Stimulated activated CD8-positive, alpha-beta memory T cell treated with anti-CD3 and anti-CD28 coated beads, Interleukin-12 subunit alpha, Interleukin-12 subunit beta, amount 100 ng/mL, for 24 hours (primary cell): ENCODE measurements at regions not wholly inside any gene's neighbourhood (a gene's known extent, or its start where the extent isn't known, plus 50 kb on each side); places are given as distances from the start of the nearest gene placed in this dataset.
A peak's percentile ranks its signal among the peaks of the same experiment; 100 is the strongest.
"Not testable (repeated sequence)": the region's sequence is repeated elsewhere in the genome, so short reads cannot be mapped to it uniquely, and the experiment has no call there.

Experiments used
- DNase-seq: peaks from one replicate; pipeline ENCODE4 v3.0.0-alpha.2; 2020; ENCODE audit errors: extremely low read depth

GRCh38 chr20:30295967-30296366 is 961.5 kb upstream of the DEFB115 start:
- not testable (repeated sequence) for DNase-seq

DNA sequence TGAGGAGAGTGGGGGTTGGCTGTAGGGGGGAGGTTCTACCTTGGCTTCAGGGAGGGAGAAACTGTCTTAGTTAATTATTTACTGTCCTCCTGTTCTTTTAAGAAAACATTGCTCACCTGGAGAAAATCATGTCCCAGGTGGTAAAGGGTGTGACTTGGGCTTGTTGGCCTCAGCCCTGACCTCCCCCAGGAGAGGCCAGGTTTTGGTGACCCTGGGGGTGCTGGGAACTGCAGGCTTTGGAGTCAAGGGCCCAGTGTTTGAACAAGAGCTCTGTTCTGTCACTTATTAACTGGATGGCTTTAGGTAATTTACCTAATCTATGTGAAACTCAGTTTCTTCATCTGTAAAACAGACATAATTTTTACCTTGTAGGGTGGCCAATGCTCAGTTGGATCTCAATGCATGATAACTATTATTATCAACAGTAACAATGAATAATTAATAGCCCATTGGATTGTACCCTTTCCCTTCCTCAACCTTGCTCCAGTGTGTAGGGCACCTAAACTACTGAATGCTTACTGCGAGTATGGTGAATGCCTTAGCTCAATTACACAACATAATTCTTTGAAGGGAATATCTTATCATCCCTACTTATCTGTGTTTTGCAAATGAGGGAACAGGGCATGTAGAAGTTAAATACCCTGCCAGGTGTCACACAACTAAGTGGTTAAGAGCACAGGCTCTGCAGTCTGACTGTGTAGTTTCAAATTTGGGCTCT is 959.4 kb upstream of the DEFB115 start:
- not testable (repeated sequence) for DNase-seq

- DNase-seq = not testable (repeated sequence)
Observed at GRCh38 chr20:30300220-30300642, 957.2 kb upstream of the DEFB115 start.

DNA sequence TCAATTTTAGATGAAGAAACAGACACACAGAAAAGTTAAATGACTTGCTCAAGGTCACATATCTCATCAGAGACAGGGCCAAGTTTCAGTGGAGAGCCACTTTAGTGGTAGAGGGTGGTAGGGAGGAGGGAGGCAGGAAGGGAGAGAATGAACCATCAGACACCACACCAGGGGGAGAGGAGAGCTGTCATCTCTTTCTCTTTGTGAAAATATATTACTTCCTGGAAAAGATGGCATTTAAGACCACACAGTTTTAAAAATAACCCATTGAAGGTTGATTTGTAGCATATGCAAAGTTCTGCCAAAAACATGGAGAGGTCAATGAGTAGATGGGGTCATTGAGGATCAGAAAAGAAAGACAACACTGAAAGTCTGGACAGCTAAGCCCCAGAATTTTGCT is 954.7 kb upstream of the DEFB115 start:
- not testable (repeated sequence) for DNase-seq

DNA sequence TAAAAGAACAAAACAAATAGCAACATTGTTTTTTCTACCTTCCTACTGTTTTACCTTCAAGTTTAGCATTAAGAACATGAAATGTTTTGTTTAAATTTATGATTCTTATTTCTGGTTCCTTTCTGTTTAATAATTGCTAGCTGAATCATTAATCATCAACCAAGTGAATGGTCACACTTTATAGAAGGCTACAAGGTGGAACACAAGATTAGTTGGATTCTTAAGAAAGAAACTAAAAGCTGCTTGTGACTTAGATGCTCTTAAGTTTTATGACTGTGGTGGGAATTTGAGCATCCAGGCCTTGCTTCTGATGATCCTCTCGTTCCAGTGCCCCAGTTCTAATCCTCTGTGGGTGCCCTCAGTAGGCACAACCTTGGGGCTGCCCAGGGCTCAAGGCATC is 947.5 kb upstream of the DEFB115 start:
- not testable (repeated sequence) for DNase-seq

DNA sequence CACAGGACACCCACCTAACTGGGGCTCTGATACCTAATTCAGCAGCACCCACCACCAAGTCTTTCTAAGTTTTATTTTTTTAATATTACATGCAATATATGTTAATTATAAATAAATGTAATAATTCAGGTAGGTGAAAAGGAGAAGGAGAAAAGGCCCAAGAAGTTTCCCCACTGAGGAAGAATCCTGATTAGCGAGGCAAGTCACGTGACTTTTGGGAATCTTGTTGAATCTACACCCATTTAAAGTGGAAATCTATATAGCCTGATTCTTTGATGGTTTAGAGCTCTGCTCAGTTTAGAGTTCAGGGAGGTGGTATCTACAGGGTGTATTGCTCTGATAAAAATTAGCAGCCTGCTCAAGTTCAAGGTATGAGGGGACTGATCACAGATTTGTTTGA is 947.1 kb upstream of the DEFB115 start:
- DNase-seq = not testable (repeated sequence)

GRCh38 chr20:30312220-30312619 is 945.2 kb upstream of the DEFB115 start:
- not testable (repeated sequence) for DNase-seq

DNA sequence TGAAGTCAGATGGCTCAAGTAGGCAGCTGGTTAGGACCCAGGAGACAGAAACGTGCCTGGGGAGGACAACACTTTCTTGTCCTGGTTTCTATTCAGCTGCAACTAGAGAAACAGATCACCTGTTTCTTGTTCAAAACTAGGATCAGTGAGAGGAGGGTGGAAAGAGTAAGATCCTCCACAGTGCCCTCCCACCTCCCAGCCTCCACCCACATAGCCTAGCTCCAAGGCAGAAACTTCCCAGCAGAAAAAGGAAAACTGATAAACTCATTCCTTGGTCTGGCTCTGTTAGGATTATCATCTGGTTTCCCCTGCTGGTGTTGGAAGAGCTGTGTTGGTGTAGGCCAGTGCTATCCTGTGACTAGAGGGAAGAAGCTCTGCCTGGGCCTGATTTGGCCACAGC is 943.8 kb upstream of the DEFB115 start:
- not testable (repeated sequence) for DNase-seq

DNA sequence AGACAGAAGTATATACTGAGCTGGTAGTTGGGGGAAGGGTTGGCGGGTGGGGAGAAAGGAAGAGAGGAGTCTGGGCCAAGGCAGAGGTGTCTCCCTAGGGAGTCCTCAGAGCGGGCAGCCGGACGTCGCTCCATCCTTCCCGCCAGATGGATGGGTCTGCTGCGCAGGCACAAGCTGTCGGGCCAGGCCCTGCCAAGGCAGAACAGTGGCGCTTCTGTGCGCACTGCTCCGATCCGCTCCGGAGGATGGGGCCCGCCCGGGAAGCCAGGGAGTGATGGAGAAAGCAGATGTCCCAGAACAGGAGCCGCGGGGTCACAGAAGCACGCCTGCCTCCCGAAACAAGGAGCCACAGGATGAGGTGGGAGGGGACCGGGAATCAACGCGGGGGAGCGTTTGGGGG is 941.4 kb upstream of the DEFB115 start:
- not testable (repeated sequence) for DNase-seq

DNA sequence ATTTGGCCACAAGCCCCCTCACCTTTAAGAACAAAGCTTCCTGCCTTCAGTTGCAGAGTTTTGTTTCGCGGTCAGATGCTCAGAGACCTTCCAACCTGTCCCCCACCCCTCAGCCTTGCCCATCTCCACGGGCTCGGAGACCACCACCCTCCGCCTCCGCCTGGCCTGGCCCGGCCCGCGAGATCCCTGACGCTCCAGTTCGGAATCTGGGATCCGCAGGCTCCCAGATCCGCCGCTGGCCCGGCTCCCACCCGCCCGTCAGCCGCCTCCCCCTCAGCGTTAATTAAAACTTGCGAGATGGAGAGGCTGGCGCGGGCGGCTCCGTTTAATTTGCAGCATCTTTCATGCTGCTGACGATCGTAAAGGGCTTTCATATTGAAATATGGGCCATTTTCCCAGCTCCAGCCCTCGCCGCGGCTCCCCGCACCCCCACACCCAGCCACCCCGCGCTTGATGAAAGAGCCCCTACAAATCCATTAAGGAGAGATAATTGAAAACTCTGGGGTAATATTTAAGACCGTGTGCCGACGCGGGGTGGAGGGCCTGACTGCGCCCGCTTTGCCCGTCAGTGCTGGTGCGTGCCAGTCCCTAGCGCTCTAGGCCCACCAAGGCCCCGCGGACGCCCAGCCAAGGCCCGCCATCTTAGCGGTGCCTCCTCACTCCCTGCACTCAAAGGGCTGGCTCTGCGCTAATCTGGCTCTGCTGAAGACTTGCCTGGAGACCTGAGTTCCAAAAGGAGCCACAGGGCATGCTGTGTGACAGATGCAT is 940.7 kb upstream of the DEFB115 start:
- DNase-seq = not testable (repeated sequence)

GRCh38 chr20:30333744-30334143 is 923.7 kb upstream of the DEFB115 start:
- not testable (repeated sequence) for DNase-seq

DNA sequence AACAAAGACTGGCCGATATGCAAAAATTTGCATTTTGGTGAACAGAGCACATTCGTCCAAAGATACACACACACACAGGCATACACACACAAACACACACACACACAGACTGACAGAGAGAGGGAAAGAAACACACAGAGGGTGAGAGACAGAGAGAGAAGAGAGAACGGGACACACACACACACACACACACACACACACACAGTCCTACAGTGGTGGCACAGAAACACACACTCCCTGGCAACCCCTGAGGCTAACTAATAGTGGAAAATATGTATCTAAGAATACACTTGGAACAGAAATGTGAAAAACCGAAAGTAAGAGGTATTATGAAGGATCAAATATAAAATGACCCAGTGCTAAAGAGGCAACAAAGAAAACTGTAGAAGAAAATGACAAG is 919.9 kb upstream of the DEFB115 start:
- not testable (repeated sequence) for DNase-seq

DNA sequence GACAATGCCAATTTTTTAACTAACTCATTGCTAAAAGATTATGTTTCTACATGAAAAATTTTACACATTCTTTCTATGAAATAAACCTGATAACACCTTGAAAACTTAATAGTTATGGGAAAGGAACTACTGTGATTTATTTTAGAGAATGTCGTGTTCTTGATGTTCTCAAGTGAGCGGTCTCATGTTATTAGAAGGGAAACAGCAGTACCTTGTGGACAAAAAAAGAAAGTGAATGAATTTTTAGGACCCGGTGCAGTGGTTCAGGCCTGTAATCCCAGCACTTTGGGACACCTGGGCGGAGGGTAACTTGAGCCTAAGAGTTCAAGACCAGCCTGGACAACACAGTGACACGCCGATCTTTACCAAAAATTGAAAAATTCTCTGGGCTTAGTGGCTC is 908.5 kb upstream of the DEFB115 start:
- not testable (repeated sequence) for DNase-seq

DNA sequence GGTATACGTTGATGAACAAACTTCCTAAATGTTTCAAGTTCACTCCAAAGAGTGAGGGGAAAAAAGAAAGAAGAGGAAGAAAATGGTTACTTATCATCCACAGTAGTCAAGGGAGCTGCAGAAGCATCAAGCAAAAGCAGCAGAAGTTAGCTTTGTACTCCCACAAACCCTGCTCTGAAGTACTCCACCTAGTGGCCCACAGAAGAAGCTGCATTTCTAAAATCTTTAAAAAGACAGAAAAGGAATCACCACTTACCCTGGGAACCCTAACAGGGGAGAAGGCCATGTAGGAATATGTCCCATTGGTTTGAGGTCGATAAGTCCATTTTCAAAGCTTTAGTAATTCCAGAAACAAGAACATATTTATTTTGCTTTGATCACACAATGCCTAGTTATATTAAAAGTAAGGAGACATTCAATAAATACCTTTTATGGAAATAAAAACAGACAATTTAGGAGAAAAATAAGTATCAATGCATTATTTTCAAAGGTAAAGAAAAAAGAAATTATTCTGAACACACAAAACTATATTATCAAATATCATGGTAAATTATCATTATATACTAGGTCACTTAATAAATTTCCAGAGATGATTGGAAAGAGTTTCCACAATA is 900.5 kb upstream of the DEFB115 start:
- DNase-seq = not testable (repeated sequence)

DNA sequence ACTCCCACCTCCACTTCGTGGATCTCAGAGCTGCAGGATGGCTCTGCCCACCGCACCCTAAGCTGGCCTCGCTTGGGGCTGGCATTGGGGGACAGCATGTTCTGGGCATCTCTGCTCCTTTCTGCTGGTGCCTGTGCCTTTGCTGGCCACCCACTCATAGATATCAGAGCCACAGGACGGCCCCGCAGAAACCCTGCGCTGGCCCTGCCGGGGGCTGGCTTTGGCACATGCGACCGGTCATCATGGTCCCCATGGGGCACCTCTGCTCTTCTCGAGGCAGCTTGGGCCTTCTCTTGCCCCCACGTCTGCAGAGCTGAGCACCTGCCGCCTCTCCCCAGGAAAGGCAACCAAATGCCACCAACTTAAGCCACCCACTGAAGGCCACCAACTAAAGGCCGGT is 895.7 kb upstream of the DEFB115 start:
- DNase-seq = not testable (repeated sequence)

- not testable (repeated sequence) for DNase-seq
Observed at GRCh38 chr20:30376430-30376766, 881.1 kb upstream of the DEFB115 start.

DNA sequence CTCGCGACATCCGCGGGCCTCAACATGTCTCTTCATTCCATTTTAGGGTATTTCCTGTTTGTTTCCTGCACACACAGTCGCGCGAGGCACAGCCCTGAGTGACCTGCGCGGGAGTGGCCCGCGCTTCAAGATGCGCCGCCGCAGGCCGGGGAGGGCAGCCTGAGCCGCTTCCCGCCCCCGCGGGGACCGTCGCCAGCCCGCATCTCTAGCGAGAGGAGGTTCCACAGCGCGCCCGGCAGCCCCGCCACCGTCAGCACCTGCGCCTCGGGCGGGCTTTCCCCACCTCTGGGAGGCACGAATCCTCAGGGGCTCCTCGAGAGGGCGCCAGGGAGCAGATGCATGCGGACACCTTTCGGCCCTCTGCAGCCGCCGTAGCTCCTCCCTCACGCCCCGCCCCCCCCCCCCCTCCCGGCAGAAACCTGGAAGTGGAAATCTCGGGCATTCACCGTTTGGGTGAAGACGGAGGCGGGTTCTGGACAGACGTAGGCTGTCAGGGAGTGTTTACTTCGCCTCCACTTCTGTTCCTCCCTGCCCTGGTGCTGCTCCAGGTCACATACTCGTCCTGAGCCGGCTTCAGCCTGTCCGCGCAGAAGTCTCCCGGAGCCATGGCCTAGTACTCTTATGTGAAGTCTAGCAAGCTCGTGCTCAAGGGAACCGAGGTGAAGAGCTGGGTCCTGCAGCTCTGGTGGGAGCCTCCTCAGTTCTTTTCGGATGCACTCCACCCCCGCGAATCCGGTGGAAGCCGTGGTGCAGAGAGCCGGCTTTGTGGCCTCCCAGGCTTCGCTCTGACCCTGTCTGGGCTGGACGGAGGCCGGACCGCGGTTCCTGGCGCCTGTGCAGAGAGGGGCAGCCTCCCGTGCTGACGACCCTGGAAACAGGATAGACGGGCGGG is 880.5 kb upstream of the DEFB115 start:
- DNase-seq = peak; percentile 77

DNA sequence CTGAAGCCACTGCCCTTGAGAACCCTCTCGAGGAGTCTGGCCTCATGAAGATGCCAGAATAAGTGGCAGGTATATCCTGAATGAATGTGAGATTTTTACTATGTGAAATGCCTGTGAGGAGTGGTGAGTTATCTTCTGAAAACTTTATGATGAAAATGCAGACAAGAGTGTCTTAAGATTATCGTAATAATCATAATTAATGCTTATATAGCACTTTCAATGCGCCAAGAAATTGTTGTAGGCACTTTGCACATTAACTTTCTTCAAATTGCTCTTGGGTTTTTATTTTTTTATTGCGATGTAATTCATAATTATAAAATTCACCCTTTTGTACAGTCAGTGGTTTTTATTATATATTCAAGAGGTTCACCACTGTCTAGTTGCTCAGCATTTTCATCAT is 879.1 kb upstream of the DEFB115 start:
- DNase-seq = not testable (repeated sequence)

- DNase-seq = not testable (repeated sequence)
Observed at GRCh38 chr20:30378721-30379120, 878.7 kb upstream of the DEFB115 start.

GRCh38 chr20:30384841-30385240 is 872.6 kb upstream of the DEFB115 start:
- not testable (repeated sequence) for DNase-seq

DNA sequence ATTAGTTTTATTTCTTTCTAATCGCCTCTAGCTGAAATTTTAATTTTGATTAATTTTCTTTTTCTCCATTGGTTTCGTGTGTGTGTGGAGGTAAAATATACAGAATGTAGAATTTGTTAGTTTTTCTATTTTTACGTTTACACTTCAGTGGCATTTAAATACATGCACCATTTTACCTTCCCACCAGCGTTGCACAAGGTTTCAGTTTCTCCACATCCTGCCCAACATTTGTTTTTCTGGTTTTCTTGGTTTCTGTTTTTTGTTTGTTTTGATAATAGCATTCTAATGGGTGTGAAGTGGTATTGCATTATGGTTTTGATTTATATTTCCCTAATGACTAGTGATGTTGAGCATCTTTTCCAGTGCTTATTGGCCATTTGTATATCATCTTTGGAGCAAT is 871.4 kb upstream of the DEFB115 start:
- DNase-seq = not testable (repeated sequence)

- not testable (repeated sequence) for DNase-seq
Observed at GRCh38 chr20:30387823-30388222, 869.6 kb upstream of the DEFB115 start.
